Stomach (tissue), 8 donors: ENCODE measurements at regions not wholly inside any gene's neighbourhood (a gene's known extent, or its start where the extent isn't known, plus 50 kb on each side); places are given as distances from the start of the nearest gene placed in this dataset.

Experiments used
- DNase-seq, 2 donors: peaks; one replicate each; pipeline versions ENCODE4 v3.0.0 to v3.0.0-alpha.2; 2013 to 2019
- H3K27ac ChIP-seq, 5 donors: fragments of 200-600 bp in 4 of 5; sonication (generic) in 4 of 5; one replicate each; pipeline ENCODE4 v1.5.1; 2013 to 2019; ENCODE audit warnings: mild to moderate bottlenecking in 1 of 5, moderate library complexity in 1 of 5
- H3K27me3 ChIP-seq, 3 donors: fragments of 200-600 bp; sonication (generic); one replicate each; pipeline ENCODE4 v1.5.1; 2017 to 2019; ENCODE audit warnings: mixed run types in 1 of 3
- H3K36me3 ChIP-seq, 4 donors: fragments of 200-600 bp; sonication (generic); 1 replicate in 3 of 4; 2 replicates in 1 of 4; pipeline ENCODE4 v1.5.1; 2016 to 2019
- H3K4me1 ChIP-seq, 4 donors: fragments of 200-600 bp; sonication (generic); one replicate each; pipeline ENCODE4 v1.5.1; 2016 to 2019
- H3K4me3 ChIP-seq, 4 donors: fragments of 200-600 bp; sonication (generic) in 3 of 4; one replicate each; pipeline ENCODE4 v1.5.1; 2016 to 2019; ENCODE audit warnings: mild to moderate bottlenecking in 1 of 4
- H3K9me3 ChIP-seq, 4 donors: fragments of 200-600 bp; sonication (generic); one replicate each; pipeline ENCODE4 v1.5.1; 2016 to 2019
- CTCF ChIP-seq, 7 experiments: fragments of 450-650 bp in 4 of 7; fragments of 200-600 bp in 3 of 7; sonication (generic) in 3 of 7; IDR thresholded peaks; one replicate each; pipeline ENCODE4 v1.5.1; 2016 to 2019; ENCODE audit warnings: antibody characterized with exemption in 7 of 7, control low read depth in 2 of 7, mild to moderate bottlenecking in 1 of 7
- EP300 ChIP-seq: sonication (generic); formaldehyde crosslinking; IDR thresholded peaks from one replicate; pipeline ENCODE4 v1.6.1; 2017; ENCODE audit warnings: antibody characterized with exemption
- POLR2A ChIP-seq, 4 donors: fragments of 450-650 bp; IDR thresholded peaks; one replicate each; pipeline ENCODE4 v1.6.1; 2016; ENCODE audit warnings: antibody characterized with exemption in 4 of 4, control low read depth in 2 of 4, mild to moderate bottlenecking in 1 of 4, moderate library complexity in 1 of 4
- POLR2AphosphoS5 ChIP-seq, 3 donors: sonication (generic); formaldehyde crosslinking; IDR thresholded peaks; one replicate each; pipeline ENCODE4 v1.6.1; 2016; ENCODE audit warnings: antibody characterized with exemption in 3 of 3
- WGBS, 5 donors: extraction: QIAGEN DNeasy Blood & Tissue Kit in 3 of 5; methylation state at CpG; one replicate each; pipeline versions ENCODE4 v1.1.5 to v1.1.7; 2013 to 2018; 5-methylcytosine and 5-hydroxymethylcytosine counted together
- intact Hi-C: fragments of 100-400 bp; cut with DNase I; formaldehyde crosslinking; loops from one replicate; pipeline ENCODE4 v1.15.1; 2023; ENCODE audit warnings: low total_unique reads
- donor health status: healthy with polysubstance abuse.
- donor health status: Bipolar disorder and iron deficiency.
- donor health status: healthy.

GRCh38 chrY:12981074-12981473 is 76.4 kb downstream of the DDX3Y start:
- Histone ChIP-seq H3K4me3 (no peak overlapping the region), H3K36me3 (no peaks in the 10 kb centered on the region), H3K27ac (no peak overlapping the region), H3K27me3 (no peaks in the 10 kb centered on the region), H3K9me3 (no peaks in the 10 kb centered on the region), H3K4me1 (no peaks in the 10 kb centered on the region)
- DNase-seq: no peak
- intact Hi-C loops: no loop called here
- 60 to 69% (median 63%) methylated on average over 2 of the region's 2 CpGs; no CpG with 5 or more reads in 2 of the 5 donors for WGBS, 5 donors
- no peak for TF ChIP-seq POLR2A (IDR thresholded peaks at IDR 0.05)
- no peak for TF ChIP-seq POLR2AphosphoS5 (IDR thresholded peaks at IDR 0.05)
- no peak for TF ChIP-seq EP300
- TF ChIP-seq CTCF (IDR thresholded peaks at IDR 0.05): no peak

- no peaks in the 10 kb centered on the region for H3K27me3 ChIP-seq
- WGBS, 5 donors: 82 to 93% (median 87%) methylated on average over 2 of the region's 2 CpGs; no CpG with 5 or more reads in 2 of the 5 donors
These were observed 77.7 kb downstream of the DDX3Y start for GRCh38 chrY:12982249-12982829.

DNA sequence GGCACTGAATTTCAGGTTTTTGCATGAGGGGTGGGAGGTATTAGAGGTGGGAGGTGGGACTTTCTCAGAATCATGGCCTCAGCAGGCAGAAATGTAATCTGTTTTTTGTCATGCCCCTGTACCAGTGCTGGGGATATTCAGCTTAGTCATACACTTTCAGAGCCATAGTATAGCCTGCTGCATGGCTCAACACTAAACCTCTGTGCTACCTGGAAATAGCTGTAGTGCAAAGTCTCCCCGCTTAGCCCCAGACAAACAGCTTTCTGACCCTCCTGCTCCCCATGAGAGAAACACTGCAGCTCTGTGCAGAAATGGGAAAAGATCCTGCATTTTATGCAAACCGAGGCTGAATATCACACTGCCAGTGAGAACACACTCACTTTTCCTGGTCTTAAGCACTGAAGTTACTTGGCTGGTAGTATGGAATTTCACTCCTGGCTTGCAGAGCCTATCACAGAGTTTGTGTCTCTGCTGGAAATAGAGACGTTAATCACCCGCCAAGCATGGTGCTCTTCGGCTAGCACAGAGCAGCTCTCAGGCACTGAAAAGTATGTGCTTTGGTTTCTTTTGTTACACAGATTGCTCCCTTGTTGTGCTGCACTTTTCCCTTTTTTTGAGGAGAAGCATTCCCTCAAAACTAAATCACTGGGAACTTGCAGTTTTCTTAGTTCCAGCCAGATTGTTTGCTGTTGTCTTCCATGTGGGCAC is 80.1 kb downstream of the DDX3Y start:
- H3K4me3 ChIP-seq: no peak overlapping the region
- 23 to 39% (median 37%) methylated on average over 5 of the region's 5 CpGs; no CpG with 5 or more reads in 2 of the 5 donors for WGBS, 5 donors
- intact Hi-C loops: no loop called here
- H3K36me3 ChIP-seq: no peaks in the 10 kb centered on the region
- no peak for DNase-seq
- no peaks in the 10 kb centered on the region for H3K4me1 ChIP-seq
- H3K27me3 ChIP-seq: no peaks in the 10 kb centered on the region
- TF ChIP-seq CTCF (IDR thresholded peaks at IDR 0.05) (no peak), EP300 (no peak), POLR2AphosphoS5 (IDR thresholded peaks at IDR 0.05) (no peak), POLR2A (IDR thresholded peaks at IDR 0.05) (no peak)
- H3K9me3 ChIP-seq: no peaks in the 10 kb centered on the region
- no peak overlapping the region for H3K27ac ChIP-seq

More at GRCh38 chrY:12982249-12982829, 77.7 kb downstream of the DDX3Y start:
- intact Hi-C loops: no loop called here
- Histone ChIP-seq H3K4me1 (no peaks in the 10 kb centered on the region), H3K36me3 (no peaks in the 10 kb centered on the region), H3K27ac (no peak overlapping the region), H3K9me3 (no peaks in the 10 kb centered on the region), H3K4me3 (no peak overlapping the region)
- DNase-seq: no peak
- no peak for TF ChIP-seq EP300
- no peak for TF ChIP-seq POLR2A (IDR thresholded peaks at IDR 0.05)
- no peak for TF ChIP-seq POLR2AphosphoS5 (IDR thresholded peaks at IDR 0.05)
- no peak for TF ChIP-seq CTCF (IDR thresholded peaks at IDR 0.05)

- intact Hi-C loops: no loop called here
- DNase-seq: no peak
- no peaks in the 10 kb centered on the region for H3K36me3 ChIP-seq
- no peak overlapping the region for H3K4me3 ChIP-seq
- no peaks in the 10 kb centered on the region for H3K27me3 ChIP-seq
- WGBS, 5 donors: 61 to 85% (median 72%) methylated on average over 5 of the region's 5 CpGs; no CpG with 5 or more reads in 2 of the 5 donors
- H3K9me3 ChIP-seq: no peaks in the 10 kb centered on the region
- no peaks in the 10 kb centered on the region for H3K4me1 ChIP-seq
- no peak for TF ChIP-seq EP300
- H3K27ac ChIP-seq: no peak overlapping the region
These were observed 112.8 kb downstream of the DDX3Y start for GRCh38 chrY:13017493-13017892.

DNA sequence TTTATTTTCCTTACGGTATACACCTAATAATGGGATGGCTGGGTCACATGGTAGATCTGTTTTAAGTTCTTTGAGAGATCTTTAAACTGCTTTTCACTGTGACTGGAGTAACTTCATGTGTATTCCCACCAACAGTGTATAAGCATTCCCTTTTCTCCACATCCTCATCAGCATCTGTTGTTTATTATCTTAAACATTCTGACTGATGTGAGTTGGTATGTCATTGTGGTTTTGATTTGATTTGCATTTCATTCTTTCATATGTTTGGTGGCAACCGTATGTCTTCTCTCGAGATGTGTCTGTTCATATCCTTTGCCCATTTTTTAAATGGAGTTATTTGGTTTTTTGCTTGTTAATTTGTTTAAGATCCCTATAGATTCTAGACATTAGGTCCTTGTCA is 114.8 kb downstream of the DDX3Y start:
- DNase-seq: no peak
- Histone ChIP-seq H3K27me3 (no peaks in the 10 kb centered on the region), H3K9me3 (no peaks in the 10 kb centered on the region), H3K4me3 (no peak overlapping the region), H3K27ac (no peak overlapping the region), H3K36me3 (no peaks in the 10 kb centered on the region), H3K4me1 (no peaks in the 10 kb centered on the region)
- TF ChIP-seq POLR2A (IDR thresholded peaks at IDR 0.05) (no peak), CTCF (IDR thresholded peaks at IDR 0.05) (no peak), POLR2AphosphoS5 (IDR thresholded peaks at IDR 0.05) (no peak), EP300 (no peak)
- intact Hi-C loops: no loop called here
- WGBS, 5 donors: 94 to 97% (median 97%) methylated on average over 3 of the region's 3 CpGs; no CpG with 5 or more reads in 2 of the 5 donors
